ENCODE measurements at regions not wholly inside any gene's neighbourhood (a gene's known extent, or its start where the extent isn't known, plus 50 kb on each side); places are given as distances from the start of the nearest gene placed in this dataset.

GRCh38 chr18:72056171-72056570 lies 488.0 kb downstream of the CBLN2 start:
- no peak for DNase-seq

- no peak for DNase-seq
Measured at GRCh38 chr18:72041313-72042032, 502.7 kb downstream of the CBLN2 start.

- no peak for DNase-seq
Measured at GRCh38 chr18:72013427-72013850, 530.7 kb downstream of the CBLN2 start.

GRCh38 chr18:71998547-71999097 lies 545.5 kb downstream of the CBLN2 start:
- no peak for DNase-seq

- DNase-seq = no peak
Measured at GRCh38 chr18:71995904-71996465, 548.2 kb downstream of the CBLN2 start.

GRCh38 chr18:71994273-71994672 lies 549.9 kb downstream of the CBLN2 start:
- DNase-seq = no peak

- DNase-seq = no peak
Measured at GRCh38 chr18:71989616-71990015, 554.5 kb downstream of the CBLN2 start.

- DNase-seq = no peak
Measured at GRCh38 chr18:71986351-71987050, 557.6 kb downstream of the CBLN2 start.

GRCh38 chr18:71976744-71977143 lies 567.4 kb downstream of the CBLN2 start:
- DNase-seq = no peak

GRCh38 chr18:71966791-71967190 lies 577.4 kb downstream of the CBLN2 start:
- DNase-seq = no peak

GRCh38 chr18:71958605-71959004 lies 585.5 kb downstream of the CBLN2 start:
- no peak for DNase-seq

GRCh38 chr18:71951001-71951400 lies 593.1 kb downstream of the CBLN2 start:
- no peak for DNase-seq

- DNase-seq = no peak
Measured at GRCh38 chr18:71942433-71942832, 601.7 kb downstream of the CBLN2 start.

- DNase-seq = no peak
Measured at GRCh38 chr18:71939483-71939882, 604.7 kb downstream of the CBLN2 start.

GRCh38 chr18:71936744-71937143 lies 607.4 kb downstream of the CBLN2 start:
- DNase-seq = no peak

- DNase-seq = no peak
Measured at GRCh38 chr18:71919211-71919610, 624.9 kb downstream of the CBLN2 start.

- DNase-seq = no peak
Measured at GRCh38 chr18:71913641-71914040, 630.5 kb downstream of the CBLN2 start.

GRCh38 chr18:71902482-71902881 lies 641.7 kb downstream of the CBLN2 start:
- DNase-seq = no peak

- no peak for DNase-seq
Measured at GRCh38 chr18:71899707-71900472, 644.3 kb downstream of the CBLN2 start.

- no peak for DNase-seq
Measured at GRCh38 chr18:71899183-71899582, 645.0 kb downstream of the CBLN2 start.

- DNase-seq = no peak
Measured at GRCh38 chr18:71887509-71887908, 656.6 kb downstream of the CBLN2 start.

- no peak for DNase-seq
Measured at GRCh38 chr18:71878226-71878625, 665.9 kb downstream of the CBLN2 start.

- DNase-seq = no peak
Measured at GRCh38 chr18:71873695-71874094, 670.4 kb downstream of the CBLN2 start.
